Central memory CD4-positive, alpha-beta T cell (primary cell): ENCODE measurements at regions not wholly inside any gene's neighbourhood (a gene's known extent, or its start where the extent isn't known, plus 50 kb on each side); places are given as distances from the start of the nearest gene placed in this dataset.
"Not testable (repeated sequence)": the region's sequence is repeated elsewhere in the genome, so short reads cannot be mapped to it uniquely, and the experiment has no call there.

Experiments
- DNase-seq: peaks from one replicate; pipeline ENCODE4 v3.0.0; 2022

DNA sequence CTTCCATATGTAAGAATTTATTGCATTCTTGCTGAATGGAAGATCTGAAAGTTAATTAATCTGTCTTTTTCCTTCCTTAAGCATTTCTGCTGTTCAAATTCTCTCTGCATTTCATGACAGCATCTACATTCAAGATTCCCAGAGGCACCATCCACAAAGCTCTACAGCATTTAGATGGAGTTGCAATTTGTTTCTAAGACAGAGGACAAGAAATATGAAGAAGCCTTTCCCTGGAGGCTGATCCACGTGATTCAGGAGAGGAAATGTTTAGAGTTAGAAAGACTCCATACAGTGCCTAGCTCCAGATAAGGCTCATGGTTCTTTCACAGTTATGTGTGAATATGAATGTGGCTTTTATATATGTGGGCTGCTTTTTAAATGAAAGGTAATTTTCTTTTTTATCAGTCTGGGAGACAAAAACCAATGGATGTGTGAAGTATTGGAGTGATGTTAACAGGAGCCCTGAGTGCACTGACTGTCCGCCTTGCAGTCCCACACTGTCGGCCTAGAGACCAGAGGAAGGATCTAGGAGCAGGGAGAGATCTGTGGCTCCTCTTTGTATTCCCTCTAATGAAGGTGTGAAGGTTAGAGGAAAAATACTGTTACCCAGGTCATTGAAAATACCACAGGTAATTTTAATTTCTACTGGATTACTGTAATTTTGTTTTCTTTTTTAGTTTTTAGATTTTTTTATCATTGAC is 686.6 kb upstream of the GJE1 start:
- no peak for DNase-seq

DNA sequence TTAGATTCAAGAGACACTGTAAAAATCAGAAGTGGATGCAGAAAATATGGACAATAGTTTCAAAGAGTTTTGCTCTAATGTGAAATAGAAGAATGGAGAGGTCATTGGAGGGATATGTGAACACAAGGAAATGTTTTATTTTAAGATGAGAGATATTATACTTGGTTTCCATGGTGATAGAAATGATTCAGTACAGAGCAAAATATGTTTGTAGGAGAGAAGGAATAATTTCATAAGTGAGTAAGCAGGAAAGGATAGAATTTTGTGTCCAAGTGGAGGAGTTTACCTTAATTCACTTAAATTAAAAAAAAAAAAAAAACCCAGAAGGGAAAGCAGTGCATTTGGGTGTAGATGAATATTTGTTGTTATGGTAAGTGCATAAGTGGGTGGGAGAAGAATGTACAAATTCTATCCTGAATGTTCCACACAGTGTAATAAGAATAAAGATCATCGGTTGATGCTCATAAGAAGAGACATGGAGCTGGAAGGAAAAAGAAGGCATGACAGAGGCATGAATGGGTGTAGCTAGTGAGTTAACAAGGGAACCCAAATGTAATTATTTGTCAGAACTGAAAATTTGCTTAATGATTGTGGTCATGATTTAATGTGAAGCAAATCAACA is 688.9 kb upstream of the GJE1 start:
- DNase-seq: no peak

DNA sequence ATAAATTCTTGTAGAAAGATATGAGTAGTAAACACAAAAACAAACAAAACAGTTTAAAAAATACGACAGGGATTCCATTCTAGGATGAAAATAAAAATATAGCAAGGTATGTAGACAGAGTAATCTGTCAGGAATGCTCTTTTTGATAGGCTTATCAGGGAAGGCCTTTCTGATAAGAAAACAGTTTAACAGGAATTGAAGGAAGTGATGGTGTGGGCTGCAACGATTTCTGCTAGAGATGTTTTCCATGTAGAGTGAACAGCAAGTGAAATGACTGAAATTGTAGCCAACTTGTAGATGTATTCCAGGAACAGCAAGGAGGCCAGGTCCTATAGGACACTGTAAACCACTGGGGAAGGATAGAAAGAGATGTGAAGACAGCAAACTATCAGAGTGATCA is 689.7 kb upstream of the GJE1 start:
- DNase-seq: no peak

DNA sequence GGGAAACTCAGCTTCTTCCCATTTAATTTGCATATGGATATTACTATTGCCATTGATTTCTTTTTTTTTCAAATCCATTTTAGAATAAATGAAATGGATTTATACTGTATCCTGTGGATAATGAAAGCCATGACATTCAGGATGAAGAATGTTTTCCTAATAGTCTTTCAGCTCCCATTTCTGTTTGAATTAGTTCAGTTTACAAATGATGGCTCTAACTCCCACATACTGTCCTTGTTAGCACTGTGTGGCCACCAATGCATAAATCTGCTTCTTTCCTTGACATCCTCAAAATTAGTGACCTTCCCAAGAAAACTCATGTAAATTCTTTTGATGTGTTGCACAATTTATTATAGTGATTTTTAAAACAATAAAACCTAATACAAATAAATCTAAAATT is 693.2 kb upstream of the GJE1 start:
- no peak for DNase-seq

DNA sequence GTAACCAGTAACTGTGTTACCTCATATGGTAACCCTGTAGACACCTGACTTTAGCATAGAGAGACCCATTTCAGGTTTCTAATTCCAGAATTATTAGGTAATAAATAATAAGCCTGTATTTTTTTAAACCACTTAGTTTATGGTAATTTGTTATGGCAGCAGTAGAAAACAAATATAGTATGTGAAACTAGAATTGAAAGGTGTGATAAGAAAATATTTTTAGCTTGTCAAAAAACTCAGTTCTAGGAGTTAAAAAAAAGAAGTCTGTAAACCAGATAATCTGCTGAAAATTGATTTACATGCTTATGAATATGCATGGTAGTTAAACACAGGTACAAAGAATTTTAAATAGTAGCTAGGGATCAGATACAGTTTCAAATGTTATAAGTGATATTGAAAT is 695.0 kb upstream of the GJE1 start:
- no peak for DNase-seq

DNA sequence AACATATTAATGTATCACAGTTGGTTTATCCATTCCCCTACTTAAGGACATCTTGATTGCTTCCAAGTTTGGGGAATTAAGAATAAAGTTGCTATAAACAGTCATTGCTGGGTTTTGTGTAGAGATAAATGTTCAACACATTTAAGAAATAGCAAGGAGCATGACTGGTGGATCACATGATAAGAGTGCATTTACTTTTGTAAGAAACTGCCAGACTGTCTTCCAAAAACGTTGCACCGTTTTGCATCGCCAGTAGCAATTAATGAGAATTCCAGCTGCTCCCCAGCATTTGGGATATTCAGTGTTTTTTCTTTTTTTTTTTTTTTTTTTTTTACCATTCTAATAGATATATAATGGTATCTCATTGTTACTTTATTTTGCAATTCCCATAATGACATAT is 695.7 kb upstream of the GJE1 start:
- DNase-seq: no peak

DNA sequence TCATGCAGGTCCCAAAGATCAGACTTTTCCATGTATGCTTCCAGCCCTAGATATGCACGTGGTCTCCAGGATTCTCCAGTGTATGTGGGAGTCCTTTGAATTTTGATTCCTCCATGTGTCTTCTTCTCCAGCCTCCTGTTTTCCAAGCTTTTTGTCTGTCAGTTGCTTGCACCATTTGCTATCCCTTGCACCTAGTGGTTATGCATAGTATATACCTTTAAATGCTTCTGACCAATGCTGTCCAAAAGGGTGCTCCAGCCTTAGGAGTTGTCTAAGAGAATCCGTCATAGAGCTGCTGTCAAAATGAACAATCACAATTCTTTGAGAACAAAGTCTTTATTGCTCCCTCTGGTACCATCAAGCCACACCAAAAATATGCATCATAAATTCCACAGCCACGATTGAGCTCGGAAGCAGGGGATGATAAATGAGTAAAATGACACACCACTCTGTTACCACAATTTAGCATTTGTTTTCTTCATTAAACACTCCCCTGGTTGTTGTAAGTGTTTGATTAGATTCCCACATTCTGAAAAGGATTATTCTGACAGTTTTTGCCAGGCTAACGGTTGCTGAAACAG is 706.2 kb upstream of the GJE1 start:
- DNase-seq: no peak

DNA sequence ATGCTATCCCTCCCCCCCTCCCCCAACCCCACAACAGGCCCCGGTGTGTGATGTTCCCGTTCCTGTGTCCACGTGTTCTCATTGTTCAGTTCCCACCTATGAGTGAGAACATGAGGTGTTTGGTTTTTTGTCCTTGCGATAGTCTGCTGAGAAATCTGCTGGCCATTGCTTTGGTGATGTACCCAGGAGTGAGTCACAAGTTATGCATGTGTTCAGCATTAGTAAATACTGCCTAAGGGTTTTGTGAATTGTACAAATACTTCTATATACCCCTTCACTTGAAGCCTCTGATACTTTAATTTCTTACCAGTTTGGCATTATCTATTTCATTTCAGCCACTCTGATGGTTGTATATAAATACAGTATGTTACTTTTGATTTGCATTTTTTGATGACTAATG is 711.3 kb upstream of the GJE1 start:
- DNase-seq: no peak

DNA sequence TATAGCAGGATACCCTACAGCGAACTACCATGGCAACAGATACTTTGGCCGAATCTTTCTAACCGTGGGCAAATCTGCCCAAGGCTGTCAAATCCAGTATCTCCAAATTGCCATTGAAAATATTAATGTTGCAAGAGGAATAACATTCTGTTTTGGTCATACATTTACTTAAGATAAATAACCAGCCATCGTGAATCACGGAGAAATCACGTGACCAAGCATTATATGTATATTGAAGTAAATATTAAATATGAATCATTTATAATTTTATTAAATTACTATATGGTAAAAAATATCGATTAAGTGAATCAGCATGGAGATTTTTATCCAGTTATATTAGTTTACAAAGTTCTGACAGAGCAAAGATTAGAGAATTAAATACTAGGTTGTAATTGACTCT is 714.6 kb upstream of the GJE1 start:
- DNase-seq: no peak

DNA sequence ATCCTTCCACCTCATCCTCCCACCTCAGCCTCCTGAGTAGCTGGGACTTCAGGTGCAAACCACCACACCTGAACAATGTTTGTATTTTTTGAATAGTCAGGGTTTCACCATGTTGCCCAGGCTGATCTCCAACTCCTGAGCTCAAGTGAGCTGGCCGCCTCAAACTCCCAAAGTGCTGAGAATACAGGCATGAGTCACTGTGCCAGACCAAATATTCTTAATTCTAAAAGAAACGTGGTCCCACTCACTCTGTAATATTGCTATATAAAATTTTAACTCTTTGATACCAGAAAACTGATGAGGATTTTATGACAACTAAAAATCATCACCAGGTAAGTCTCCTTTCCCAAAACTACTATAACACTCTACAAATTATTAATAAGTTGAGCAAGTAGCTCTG is 716.8 kb upstream of the GJE1 start:
- no peak for DNase-seq

DNA sequence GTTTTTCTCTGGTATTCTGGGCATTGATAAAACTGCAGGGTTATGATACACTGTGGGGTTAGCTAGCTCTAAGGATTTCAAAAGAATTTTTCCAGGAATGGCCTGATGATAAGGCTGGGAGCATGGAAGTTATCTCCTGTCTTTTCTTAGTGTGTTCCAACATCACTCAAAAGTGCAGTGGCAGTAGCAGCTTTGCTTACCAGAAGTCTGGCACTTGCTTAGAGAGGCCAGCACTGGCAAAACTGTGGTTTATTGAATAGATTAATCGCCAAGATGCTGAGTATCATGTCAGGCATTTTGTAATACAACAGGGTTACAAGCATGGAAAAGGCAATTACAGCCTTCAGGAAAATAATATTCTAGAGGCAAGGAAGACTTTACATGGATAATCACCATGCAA is 719.5 kb upstream of the GJE1 start:
- no peak for DNase-seq

DNA sequence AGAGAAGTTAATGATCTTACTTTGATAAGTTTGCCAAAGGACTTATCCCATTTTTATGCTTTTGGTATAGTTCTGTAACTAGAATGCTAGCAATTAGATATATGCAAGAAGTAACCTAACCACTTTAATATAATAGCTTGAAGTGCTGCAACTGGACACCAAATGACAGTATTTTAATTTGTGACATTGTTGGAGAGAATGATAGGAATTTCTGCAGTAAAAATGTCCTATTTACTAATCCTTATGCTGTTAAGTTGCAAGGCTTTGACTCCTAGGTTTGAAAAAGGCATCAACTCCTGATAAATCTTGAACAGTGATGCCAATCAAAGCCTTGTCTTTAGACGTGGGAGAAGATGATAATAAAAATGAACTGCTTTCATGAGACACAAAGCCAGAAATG is 726.0 kb upstream of the GJE1 start:
- no peak for DNase-seq

DNA sequence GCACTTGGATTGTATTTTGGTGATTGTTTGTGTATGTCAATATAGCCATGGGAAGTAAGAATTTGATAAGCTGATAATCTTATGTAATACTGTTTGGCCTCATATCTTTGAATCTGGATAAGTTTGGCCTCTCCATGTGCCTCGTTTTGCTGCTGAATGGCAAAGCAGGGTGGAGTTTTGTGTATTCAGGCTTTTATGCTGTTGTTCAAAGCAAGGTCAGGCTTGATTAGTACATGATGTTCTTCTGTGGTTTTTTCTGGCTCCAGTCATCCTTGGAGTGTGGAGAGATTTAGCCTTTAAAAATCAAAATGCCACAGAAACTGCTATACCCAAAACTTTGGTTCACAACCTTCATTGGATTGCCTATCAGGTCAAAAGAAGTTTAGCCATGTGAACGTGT is 728.9 kb upstream of the GJE1 start:
- DNase-seq: no peak

DNA sequence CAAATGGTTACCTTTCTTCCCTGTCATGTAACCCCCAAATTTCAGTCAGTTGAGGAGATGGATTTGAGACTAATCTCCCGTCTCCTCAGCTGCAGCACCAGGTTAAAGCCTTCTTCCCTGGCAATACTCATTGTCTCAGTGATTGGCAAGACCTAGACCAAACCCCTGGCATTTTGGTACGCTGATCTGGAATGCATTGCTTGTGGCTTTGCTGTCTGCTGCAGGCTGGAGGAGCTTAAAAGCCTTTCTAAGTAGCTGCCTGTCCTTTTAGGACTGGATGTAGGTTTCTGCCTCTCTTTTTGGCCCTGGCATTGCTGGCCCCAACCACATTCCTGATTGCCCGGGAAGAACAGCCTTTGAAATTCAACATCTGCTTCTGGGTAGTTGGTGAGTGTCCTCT is 729.6 kb upstream of the GJE1 start:
- DNase-seq: no peak

DNA sequence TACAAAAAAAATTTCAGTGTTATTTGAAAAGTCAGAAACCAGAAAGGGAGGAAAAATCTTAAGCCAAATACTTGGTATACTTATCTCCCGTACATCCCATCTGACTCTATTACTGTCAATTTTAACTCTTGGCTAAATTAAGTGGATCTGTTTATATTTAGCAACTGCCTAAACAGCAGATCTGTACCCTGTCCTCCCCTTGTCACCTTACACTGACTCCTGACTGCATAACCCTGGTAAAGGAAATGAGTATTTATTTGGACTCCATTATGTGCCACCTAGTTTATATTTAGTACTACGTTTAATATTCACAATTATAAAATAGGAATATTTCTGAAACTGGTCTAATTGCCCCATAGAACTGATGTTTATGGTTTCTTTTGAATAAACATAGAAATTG is 730.2 kb upstream of the GJE1 start:
- no peak for DNase-seq

DNA sequence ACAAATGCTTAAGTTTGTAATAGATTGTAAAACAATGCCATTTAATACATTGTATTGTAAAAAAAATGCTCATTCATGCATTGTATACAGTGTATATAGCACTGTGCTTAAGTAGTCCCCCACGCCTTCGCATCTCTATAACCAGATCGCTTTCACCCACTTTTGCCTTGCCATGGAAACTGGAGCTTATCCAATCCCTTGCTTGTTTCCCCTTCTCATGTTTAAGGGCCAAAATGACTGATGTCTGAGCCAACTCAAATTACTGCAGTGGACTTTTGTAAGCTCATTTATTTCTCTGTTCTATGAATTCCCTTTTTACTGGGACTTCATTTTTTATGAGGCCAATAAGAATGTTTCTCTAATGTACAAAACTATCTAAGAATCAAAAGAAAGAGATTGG is 730.9 kb upstream of the GJE1 start:
- no peak for DNase-seq

DNA sequence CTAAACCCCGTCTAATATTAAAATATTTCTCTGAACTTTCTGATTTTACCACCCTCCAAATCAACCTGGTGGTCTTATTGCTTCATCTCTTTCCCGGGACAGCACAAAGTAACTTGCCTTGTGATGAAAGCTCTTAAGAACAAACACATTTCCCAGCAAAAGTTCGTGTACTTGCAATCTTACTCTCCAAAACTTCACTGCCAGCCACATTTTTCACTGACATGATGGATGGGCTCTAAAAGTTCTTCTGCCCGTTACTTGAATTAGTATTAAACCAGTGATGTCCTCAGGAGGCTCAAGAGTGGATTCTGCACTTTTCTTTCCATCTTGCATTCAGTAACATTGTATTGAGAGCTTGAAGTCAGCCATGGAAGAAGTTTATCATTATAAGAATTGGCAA is 731.6 kb upstream of the GJE1 start:
- no peak for DNase-seq

DNA sequence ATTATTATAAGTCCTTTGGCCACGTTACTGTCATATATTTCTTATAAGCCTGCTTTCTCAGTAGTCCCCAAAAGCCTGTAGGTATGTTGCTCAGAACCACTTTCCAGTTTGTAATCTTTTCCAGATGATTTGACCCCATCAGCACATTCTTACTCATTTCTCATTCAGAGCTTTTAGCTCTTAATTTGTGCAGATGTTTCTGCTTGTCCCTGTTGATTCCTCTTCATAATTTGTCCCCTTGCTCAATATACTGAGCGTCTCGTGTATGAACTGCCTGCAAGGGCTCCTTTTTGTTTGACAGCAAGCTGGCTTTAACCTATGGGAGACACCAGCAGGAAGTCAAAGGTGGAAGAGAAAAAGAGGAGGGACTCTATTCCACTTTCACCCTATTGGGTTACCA is 733.8 kb upstream of the GJE1 start:
- DNase-seq: no peak

DNA sequence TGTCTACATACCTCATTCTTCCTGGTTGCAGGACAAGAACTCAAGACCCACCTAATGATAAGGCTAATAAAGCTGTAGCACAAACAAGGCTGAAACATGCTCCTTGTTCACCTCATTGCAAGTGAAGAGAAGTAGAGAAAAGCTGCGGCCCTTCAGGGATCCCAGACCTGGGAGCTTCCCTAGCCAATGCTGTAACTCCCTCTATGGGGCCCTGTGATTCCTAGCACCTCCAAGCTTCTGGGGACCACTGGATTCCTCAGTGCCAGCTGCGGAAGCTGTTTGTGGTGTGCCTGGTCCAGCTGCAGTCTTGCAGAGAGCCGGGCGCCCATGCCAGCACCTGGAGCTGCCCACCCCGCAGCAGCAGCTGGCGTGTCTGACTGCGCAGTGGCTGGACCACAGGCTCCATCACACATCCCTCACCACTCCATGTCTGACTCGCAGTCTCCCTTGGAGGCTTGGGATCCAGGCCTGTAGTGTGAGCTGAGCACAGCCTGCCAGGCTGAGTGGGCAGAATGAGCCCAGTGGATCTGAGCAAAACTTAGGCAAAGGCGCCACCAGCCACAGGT is 737.2 kb upstream of the GJE1 start:
- DNase-seq: no peak

DNA sequence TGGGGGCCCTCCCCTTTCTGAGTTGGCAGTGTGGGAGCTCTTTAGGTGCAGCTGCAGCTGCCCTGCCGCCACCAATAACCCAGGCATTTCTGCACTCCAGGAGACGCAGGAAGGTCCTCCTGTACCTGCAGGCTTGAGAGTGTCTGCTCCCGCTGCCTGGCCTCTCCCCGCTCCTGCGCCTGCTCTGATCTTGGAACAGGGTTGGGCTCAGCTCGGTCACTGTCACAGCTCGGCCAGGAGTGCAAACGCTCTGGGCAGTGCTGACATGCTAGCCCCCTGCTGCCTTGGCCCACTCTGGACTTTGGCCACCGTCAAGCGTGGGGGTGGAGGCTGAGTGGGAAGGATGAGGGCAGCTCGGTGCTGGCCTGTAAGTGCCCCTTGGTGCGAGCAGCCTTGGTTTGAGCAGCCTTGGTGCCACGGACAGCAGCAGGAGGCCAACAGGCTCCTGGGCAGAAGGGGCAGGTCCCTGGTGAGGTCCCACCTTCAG is 738.1 kb upstream of the GJE1 start:
- DNase-seq: no peak

DNA sequence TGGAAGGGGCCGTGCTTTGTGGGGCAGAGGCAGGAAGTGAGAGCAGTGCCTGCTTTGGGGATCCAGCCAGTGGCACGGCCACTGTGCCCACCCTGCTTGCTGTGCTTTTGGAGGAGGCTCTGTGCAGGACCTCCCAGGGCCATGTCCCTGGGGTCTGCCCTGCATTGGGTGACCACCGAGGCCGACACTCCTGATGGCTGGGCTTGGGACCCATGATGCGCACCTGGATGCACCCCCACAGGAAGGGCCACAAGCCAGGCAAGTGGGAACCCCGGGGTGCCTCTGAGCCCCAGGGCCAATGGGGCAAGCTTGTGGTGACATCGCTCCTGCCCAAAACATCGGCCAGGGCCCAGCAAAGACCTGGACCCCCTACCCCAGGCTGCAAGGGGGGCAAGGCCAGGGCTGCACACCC is 738.6 kb upstream of the GJE1 start:
- DNase-seq: no peak

DNA sequence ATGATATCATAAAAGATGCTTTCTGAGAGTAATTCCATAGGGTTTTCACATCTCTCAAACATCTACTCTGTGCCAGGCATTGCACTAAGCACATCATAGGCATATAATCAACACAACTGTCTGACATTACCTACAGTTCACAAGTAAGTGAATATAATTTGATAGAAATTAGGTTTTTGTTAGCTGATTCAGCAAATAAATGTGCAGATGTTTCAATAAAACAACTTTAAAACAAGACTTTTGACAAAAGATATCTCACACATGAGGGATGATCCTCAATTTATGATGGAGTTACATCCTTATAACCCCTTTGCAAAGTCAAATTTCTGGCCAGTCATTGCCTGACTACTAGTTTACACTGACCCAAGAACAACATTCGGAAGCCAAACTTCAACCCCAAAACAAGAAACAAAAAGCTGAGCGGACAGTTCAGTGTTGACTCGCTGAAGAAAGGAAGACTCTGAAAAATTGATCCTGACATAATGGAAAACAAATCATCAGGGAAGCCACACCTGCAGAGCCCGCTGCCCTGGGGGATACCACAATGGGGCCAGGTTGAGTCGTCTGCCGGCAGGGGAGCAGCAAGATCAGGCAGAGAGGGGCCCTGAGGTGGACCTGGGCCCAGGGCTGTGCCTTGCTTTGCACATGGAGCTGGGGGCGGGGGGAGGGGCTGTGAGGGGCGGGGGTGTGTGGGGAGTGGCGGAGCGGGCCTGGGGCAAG is 739.2 kb upstream of the GJE1 start:
- no peak for DNase-seq

DNA sequence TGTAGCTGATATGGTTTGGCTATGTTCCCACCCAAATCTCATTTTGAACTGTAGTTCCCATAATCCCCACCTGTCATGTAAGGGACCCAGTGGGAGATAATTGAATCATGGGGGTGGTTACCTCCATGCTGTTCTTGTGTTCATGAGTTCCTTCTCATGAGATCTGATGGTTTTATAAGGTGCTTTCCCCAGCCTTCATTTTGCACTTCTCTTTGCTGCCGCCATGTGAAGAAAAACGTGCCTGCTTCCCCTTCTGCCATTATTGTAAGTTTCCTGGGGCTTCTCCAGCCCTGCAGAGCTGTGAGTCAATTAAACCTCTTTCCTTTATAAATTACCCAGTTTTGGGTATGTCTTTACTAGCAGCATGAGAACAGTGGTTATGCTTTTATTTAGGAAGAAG is 741.6 kb upstream of the GJE1 start:
- not testable (repeated sequence) for DNase-seq

DNA sequence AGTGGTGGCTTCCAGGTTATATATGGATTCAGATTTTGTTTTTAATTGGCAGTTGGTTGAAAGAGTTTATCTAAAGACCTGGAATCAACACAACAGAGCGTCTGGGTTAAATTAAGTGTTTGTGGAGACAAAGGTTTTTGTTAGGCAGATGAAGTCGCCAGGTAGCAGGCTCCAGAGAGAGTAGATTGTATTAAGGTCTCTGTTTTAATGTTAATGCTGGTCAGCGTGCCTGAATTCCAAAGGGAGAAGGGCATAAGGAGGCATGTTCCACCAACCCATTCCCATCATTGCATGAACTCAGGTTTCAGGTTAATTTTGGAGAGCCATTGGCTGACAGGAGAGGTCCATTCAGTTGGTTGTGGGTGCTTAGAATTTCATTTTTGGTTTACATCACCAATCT is 744.1 kb upstream of the GJE1 start:
- no peak for DNase-seq
